Esophagus squamous epithelium (tissue), 5 donors: ENCODE measurements at regions not wholly inside any gene's neighbourhood (a gene's known extent, or its start where the extent isn't known, plus 50 kb on each side); places are given as distances from the start of the nearest gene placed in this dataset.

Source experiments
- DNase-seq: peaks from one replicate; lab custom pipeline; 2025; lab: John Stamatoyannopoulos, UW
- H3K27ac ChIP-seq, 4 donors: fragments of 200-600 bp; sonication (generic); one replicate each; pipeline ENCODE4 v1.5.1; 2016 to 2019; ENCODE audit warnings: mild to moderate bottlenecking in 1 of 4
- H3K27me3 ChIP-seq, 4 donors: fragments of 200-600 bp; sonication (generic); 1 replicate in 3 of 4; 2 replicates in 1 of 4; pipeline versions ENCODE4 v1.5.1 to v1.6.0; 2017 to 2021; ENCODE audit warnings: antibody characterized with exemption in 1 of 4
- H3K36me3 ChIP-seq, 3 donors: fragments of 200-600 bp; sonication (generic); one replicate each; pipeline ENCODE4 v1.5.1; 2016 to 2019
- H3K4me1 ChIP-seq, 3 donors: fragments of 200-600 bp; sonication (generic); one replicate each; pipeline ENCODE4 v1.5.1; 2017 to 2019
- H3K4me3 ChIP-seq, 4 donors: fragments of 200-600 bp; sonication (generic); 1 replicate in 3 of 4; 2 replicates in 1 of 4; pipeline ENCODE4 v1.5.1; 2016 to 2019; ENCODE audit warnings: mild to moderate bottlenecking in 2 of 4, moderate library complexity in 1 of 4
- H3K9me3 ChIP-seq, 3 donors: fragments of 200-600 bp; sonication (generic); one replicate each; pipeline ENCODE4 v1.5.1; 2016 to 2019
- POLR2A ChIP-seq, 4 donors: fragments of 450-650 bp; IDR thresholded peaks; one replicate each; pipeline ENCODE4 v1.6.1; 2017; ENCODE audit warnings: antibody characterized with exemption in 4 of 4, mild to moderate bottlenecking in 4 of 4, moderate library complexity in 3 of 4
- WGBS, 2 donors: methylation state at CpG; one replicate each; pipeline ENCODE4 v1.1.5; 2018; 5-methylcytosine and 5-hydroxymethylcytosine counted together
- intact Hi-C: fragments of 100-400 bp; cut with DNase I; formaldehyde crosslinking; loops from one replicate; pipeline ENCODE4 v1.15.0; 2022
- TF ChIP-seq, protein P1 (sequence below), 6 experiments: fragments of 450-650 bp in 4 of 6; fragments of 200-600 bp in 2 of 6; sonication (generic) in 2 of 6; IDR thresholded peaks; one replicate each; pipeline ENCODE4 v1.5.1; 2016 to 2019; ENCODE audit warnings: antibody characterized with exemption in 6 of 6, mild to moderate bottlenecking in 4 of 6, moderate library complexity in 4 of 6
- donor health status: DM: yes; HTN: yes; CAD: no.

DNA sequence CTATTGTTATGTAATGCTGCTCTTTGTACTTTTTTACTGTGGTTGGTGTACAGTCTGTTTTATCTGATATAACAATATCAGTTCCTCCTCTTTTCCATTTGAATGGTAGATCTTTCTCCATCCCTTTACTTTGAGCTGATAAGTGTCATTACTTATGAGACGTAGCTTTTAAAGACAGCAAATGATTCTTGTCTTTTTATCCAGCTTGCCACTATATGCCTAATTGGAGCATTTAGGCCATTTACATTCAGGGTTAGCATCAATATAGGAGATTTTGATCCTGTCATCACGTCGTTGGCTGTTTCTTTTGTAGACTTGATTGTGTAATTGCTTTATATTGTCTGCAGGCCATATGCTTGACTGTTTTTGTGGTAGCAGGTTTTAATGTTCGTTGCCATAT, 894.2 kb upstream of the ATXN8OS start:
- Histone ChIP-seq H3K27ac (no peak overlapping the region), H3K4me1 (no peaks in the 10 kb centered on the region)
- WGBS, 2 donors, result 36 to 38% methylated on average over 4 of the region's 4 CpGs

DNA sequence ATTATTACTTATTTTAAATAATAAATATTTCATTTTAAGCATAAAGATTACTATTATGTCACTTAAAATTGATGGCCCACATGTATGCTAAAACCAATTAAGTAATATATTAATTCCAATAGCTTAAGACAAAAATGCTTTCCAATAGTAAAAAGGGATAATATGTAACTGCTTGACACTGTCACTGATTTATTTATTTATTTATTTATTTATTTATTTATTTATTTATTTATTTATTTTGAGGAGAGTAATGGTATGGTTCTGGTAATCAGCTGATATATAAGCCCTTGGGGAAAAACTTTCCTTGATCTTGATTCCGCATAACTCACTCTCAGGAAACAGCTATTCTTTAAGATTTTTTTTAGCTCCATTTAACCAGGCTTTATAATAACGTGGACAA, 903.0 kb upstream of the ATXN8OS start:
- no peak for DNase-seq
- peaks cover 0 to 4% (median 0%) of the 10 kb centered on the region in 3 donors for H3K9me3 ChIP-seq
- no peak overlapping the region for H3K27ac ChIP-seq
- no peaks in the 10 kb centered on the region for H3K4me1 ChIP-seq
- no peak for TF ChIP-seq POLR2A (IDR thresholded peaks at IDR 0.05)
- TF ChIP-seq, protein P1, sequence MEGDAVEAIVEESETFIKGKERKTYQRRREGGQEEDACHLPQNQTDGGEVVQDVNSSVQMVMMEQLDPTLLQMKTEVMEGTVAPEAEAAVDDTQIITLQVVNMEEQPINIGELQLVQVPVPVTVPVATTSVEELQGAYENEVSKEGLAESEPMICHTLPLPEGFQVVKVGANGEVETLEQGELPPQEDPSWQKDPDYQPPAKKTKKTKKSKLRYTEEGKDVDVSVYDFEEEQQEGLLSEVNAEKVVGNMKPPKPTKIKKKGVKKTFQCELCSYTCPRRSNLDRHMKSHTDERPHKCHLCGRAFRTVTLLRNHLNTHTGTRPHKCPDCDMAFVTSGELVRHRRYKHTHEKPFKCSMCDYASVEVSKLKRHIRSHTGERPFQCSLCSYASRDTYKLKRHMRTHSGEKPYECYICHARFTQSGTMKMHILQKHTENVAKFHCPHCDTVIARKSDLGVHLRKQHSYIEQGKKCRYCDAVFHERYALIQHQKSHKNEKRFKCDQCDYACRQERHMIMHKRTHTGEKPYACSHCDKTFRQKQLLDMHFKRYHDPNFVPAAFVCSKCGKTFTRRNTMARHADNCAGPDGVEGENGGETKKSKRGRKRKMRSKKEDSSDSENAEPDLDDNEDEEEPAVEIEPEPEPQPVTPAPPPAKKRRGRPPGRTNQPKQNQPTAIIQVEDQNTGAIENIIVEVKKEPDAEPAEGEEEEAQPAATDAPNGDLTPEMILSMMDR (IDR thresholded peaks at IDR 0.05), result no peak
- 19 to 37% methylated on average over 2 of the region's 2 CpGs for WGBS, 2 donors
- H3K4me3 ChIP-seq, result no peak overlapping the region
- no peaks in the 10 kb centered on the region for H3K36me3 ChIP-seq
- H3K27me3 ChIP-seq, result no peaks in the 10 kb centered on the region
- intact Hi-C loops, result no loop called here

More for the DNA sequence above, 894.2 kb upstream of the ATXN8OS start:
- Histone ChIP-seq H3K4me3 (no peak overlapping the region), H3K36me3 (no peaks in the 10 kb centered on the region), H3K27me3 (no peaks in the 10 kb centered on the region), H3K9me3 (peaks cover 0 to 6% (median 5%) of the 10 kb centered on the region in 3 donors)
- no peak for DNase-seq
- no peak for TF ChIP-seq POLR2A (IDR thresholded peaks at IDR 0.05)
- TF ChIP-seq, protein P1 (IDR thresholded peaks at IDR 0.05), result no peak
- intact Hi-C loops, result no loop called here

DNA sequence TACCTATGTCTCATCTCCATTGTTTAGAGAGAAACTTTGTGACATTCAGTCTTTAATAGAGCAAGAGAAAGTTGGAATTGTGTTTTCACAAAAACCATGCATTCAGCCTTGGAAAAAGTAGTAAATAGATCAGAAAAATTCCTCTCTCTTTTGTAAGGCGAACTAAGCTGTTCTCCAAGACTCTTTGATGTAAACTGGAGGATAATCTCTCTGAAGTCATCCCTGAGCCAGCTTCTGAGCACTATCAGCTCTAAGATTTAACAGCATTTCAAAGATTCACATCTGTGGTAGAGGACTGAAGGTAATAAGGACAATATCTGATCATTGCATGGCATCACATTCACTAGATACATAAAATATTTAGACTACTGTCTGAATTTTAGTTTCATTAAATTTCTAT, 904.6 kb upstream of the ATXN8OS start:
- no peak overlapping the region for H3K27ac ChIP-seq
- intact Hi-C loops, result no loop called here
- peaks cover 0 to 4% (median 0%) of the 10 kb centered on the region in 3 donors for H3K9me3 ChIP-seq
- no peak overlapping the region for H3K4me3 ChIP-seq
- H3K27me3 ChIP-seq, result no peaks in the 10 kb centered on the region
- no peaks in the 10 kb centered on the region for H3K36me3 ChIP-seq
- H3K4me1 ChIP-seq, result no peaks in the 10 kb centered on the region
- DNase-seq, result no peak
- TF ChIP-seq, protein P1 (IDR thresholded peaks at IDR 0.05), result no peak
- TF ChIP-seq POLR2A (IDR thresholded peaks at IDR 0.05), result no peak
- 57 to 60% methylated on average over 1 of the region's 1 CpG for WGBS, 2 donors

DNA sequence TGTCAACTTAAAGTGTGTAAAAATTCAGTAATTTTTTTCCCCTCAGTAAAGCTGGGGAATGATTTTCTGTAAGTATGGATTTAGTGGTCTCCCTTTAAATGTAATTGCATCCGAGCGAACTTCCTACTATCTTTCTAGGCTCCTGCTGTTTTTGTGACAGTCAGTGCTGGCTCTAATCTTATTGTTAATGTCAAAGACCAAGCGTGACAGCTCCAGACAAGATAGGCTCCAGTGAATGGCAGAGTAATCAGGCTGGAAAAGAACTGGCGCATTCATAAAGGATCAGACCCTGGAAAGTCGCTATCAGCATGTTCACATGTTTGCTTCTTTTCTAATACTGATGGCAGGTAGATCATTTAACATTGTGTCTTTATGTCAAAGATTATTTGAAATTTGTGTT, 908.0 kb upstream of the ATXN8OS start:
- intact Hi-C loops, result no loop called here
- no peaks in the 10 kb centered on the region for H3K27me3 ChIP-seq

DNA sequence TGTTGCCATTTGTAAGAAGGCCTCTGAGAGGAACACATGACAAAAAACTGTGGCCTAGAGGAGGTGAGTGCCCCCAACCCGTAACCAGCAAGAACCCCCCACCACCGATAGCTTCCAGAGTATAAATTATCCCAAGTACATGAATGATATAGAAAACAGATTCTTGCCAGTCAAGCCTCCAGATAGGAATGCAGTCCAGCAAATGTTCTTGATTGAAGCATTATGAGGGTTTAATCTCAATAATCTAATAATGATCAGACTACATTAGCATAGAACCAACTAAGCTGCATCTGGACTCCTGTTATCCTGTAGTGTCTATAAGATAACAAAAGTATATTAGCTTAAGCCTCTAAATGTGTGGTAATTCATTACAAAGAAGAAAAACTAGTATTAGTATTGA, 908.9 kb upstream of the ATXN8OS start:
- WGBS, 2 donors, result 91 to 93% methylated on average over 2 of the region's 2 CpGs
- H3K4me3 ChIP-seq, result no peak overlapping the region
- H3K4me1 ChIP-seq, result no peaks in the 10 kb centered on the region
- no peaks in the 10 kb centered on the region for H3K27me3 ChIP-seq
- no peaks in the 10 kb centered on the region for H3K36me3 ChIP-seq
- no peak overlapping the region for H3K27ac ChIP-seq
- TF ChIP-seq, protein P1 (IDR thresholded peaks at IDR 0.05), result no peak
- no peak for TF ChIP-seq POLR2A (IDR thresholded peaks at IDR 0.05)
- intact Hi-C loops, result no loop called here
- H3K9me3 ChIP-seq, result peaks cover 0 to 4% (median 0%) of the 10 kb centered on the region in 3 donors
- no peak for DNase-seq

More for the DNA sequence above, 908.0 kb upstream of the ATXN8OS start:
- TF ChIP-seq, protein P1 (IDR thresholded peaks at IDR 0.05), result no peak
- no peak for TF ChIP-seq POLR2A (IDR thresholded peaks at IDR 0.05)
- H3K36me3 ChIP-seq, result no peaks in the 10 kb centered on the region
- H3K27ac ChIP-seq, result no peak overlapping the region
- no peaks in the 10 kb centered on the region for H3K4me1 ChIP-seq
- no peak overlapping the region for H3K4me3 ChIP-seq
- peaks cover 0 to 4% (median 0%) of the 10 kb centered on the region in 3 donors for H3K9me3 ChIP-seq
- DNase-seq, result no peak
- WGBS, 2 donors, result 32 to 50% methylated on average over 5 of the region's 5 CpGs
